ENCODE measurements at regions not wholly inside any gene's neighbourhood (a gene's known extent, or its start where the extent isn't known, plus 50 kb on each side); places are given as distances from the start of the nearest gene placed in this dataset.

DNA sequence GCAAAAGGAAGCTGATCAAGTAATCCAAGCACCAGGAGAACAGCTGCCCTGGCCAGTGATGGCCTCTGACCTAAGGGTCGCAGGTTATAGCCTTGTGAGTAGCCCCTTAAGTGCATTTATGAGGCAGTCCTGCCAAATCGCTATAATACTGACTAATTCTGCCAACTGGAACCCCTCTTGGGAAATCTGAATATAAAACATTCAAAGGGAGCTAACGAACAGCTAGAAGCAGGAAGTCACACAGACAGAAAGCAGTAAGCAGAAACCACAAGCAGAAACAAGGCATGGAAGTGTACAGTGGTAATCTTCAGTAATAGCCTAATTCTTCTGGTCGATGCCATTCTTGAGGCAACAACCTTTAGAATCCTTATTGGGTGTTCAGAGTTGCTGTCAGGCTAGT, 521.3 kb downstream of the METTL4 start:
- TF ChIP-seq GATA3 (IDR thresholded peaks at IDR 0.05; ENCODE audit: low read depth, low read length) = no peak
- TF ChIP-seq GATA2 (IDR thresholded peaks at IDR 0.05; ENCODE audit: low read depth, low read length) = no peak
